CD4-positive, alpha-beta T cell treated with Interleukin-21 for 1 hour (primary cell): ENCODE measurements at regions not wholly inside any gene's neighbourhood (a gene's known extent, or its start where the extent isn't known, plus 50 kb on each side); places are given as distances from the start of the nearest gene placed in this dataset.
"Not testable (repeated sequence)": the region's sequence is repeated elsewhere in the genome, so short reads cannot be mapped to it uniquely, and the experiment has no call there.

Source experiments
- DNase-seq: peaks from one replicate; pipeline ENCODE4 v3.0.0-alpha.2; 2020

DNA sequence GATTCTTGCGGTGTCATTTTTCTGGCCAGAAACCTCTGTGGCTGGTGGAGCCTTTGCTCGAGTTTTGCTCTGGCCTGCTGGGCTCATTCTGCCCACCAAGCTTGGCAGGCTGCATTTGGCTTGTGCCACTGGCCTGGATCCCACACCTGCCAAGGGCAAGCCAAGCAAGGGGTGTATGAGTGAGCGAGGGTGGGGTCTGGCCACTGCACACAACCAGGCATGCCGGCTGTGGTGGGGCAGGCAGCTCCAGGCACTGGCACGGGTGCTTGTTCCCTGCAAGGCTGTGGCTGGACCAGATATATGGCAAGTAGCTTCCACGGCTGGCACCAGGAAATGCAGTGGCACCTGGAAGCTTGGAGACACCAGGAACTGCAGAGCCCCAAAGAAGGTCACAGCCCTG lies 68.6 kb upstream of the PPP3CA start:
- DNase-seq = no peak

DNA sequence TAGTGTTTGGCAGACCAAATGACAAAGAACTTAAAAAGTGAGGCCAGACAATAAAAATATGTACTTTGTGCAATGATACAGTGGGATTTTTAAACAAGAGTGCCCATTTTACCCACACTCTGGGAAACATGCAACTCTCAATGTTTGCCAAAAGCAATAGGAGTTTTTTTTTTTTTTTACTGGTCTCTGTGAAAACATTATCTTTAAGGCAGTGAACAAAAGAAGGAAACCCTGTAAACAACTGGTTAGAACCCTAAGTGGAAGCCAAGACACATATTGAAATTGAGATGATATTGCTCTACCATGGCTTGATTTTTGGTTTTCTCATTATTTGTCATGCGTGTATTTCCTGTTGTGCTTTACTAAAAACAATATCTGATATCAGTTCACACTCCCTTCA lies 67.2 kb upstream of the PPP3CA start:
- no peak for DNase-seq

DNA sequence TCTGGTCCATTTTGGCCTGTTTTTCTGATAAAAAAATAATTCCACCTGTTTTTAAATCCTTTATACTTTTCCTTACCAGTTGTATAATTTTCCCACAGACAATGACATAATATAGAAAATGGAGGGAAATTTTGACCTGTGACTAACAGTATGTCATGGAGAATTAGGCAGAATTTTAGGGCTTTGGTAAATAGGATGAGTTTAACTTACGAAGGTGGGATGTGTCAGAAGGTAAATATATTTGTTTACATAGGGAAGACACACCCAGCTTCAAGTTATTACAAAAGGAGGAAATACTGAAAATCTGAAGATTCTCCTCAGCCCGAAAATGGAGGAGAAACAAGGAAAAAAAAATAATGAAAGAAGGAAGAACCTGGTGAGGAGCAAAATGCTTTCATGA lies 64.6 kb upstream of the PPP3CA start:
- no peak for DNase-seq

DNA sequence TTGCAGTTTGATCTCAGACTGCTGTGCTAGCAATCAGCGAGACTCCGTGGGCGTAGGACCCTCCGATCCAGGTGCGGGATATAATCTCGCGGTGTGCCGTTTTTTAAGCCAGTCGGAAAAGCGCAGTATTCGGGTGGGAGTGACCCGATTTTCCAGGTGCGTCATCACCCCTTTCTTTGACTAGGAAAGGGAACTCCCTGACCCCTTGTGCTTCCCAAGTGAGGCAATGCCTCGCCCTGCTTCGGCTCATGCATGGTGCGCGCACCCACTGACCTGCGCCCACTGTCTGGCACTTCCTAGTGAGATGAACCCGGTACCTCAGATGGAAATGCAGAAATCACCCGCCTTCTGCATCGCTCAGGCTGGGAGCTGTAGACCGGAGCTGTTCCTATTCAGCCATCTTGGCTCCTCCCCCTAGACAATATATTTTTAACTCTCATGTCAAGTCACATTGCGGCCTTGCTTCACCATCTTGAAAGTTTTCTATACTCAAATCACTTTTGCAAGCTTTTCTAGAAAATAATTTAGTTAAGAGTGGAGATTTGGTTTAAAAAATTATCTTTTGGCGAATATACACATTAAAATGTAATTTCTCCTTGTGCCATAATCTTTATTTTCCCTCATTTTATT lies 64.1 kb upstream of the PPP3CA start:
- not testable (repeated sequence) for DNase-seq

DNA sequence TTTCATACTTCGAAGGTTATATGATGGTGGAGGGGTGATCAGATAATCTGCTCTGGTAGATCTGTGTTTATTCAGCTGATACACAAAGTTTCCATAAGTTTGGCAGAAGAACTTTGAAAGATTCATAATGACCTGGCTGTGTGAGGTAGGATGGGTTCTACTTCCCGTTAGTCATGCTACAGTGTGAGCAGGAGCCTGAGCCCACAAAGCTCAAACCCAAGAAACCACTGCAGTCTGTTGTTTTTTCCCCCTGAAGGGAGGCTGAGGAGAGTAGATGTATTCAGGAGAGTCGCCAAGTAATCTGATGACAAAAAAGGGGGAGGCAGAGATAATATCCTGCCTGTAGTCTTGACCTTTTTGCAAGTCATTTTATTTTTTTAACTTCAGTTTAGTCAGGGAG lies 52.8 kb upstream of the PPP3CA start:
- no peak for DNase-seq

- no peak for DNase-seq
Measured at GRCh38 chr4:101398807-101399206, 51.5 kb upstream of the PPP3CA start.
